Right lobe of liver (tissue), 4 donors: ENCODE measurements at regions not wholly inside any gene's neighbourhood (a gene's known extent, or its start where the extent isn't known, plus 50 kb on each side); places are given as distances from the start of the nearest gene placed in this dataset.
"Not testable (repeated sequence)": the region's sequence is repeated elsewhere in the genome, so short reads cannot be mapped to it uniquely, and the experiment has no call there.

Experiments used
- CTCF ChIP-seq, 4 donors: fragments of 200-600 bp in 3 of 4; fragments of 450-650 bp in 1 of 4; IDR thresholded peaks; one replicate each; pipeline versions ENCODE4 v1.5.1 to v1.8.0; 2016 to 2022; ENCODE audit warnings: antibody characterized with exemption in 4 of 4, mild to moderate bottlenecking in 2 of 4
- POLR2A ChIP-seq: fragments of 450-650 bp; IDR thresholded peaks from one replicate; pipeline ENCODE4 v1.6.1; 2017; ENCODE audit warnings: antibody characterized with exemption, mild to moderate bottlenecking
- donor health status: DM: no; HTN: no; CAD: no.
- donor health status: DM: no; HTN: no; CAD: no.
- donor health status: DM: no; HTN: yes; CAD: no.

- not testable (repeated sequence) for TF ChIP-seq CTCF (IDR thresholded peaks at IDR 0.05); POLR2A
Observed at GRCh38 chr5:96497027-96497426, 64.0 kb upstream of the PCSK1 start.
